Mammary epithelial cell (primary cell): ENCODE measurements at regions not wholly inside any gene's neighbourhood (a gene's known extent, or its start where the extent isn't known, plus 50 kb on each side); places are given as distances from the start of the nearest gene placed in this dataset.

Experiments used
- EZH2 ChIP-seq: IDR thresholded peaks from 2 replicates; pipeline ENCODE4 v1.6.1; 2012; ENCODE audit warnings: low read length, inconsistent platforms, borderline replicate concordance
- TF ChIP-seq, protein P1 (sequence below), 2 donors: IDR thresholded peaks in 1 of 2; conservative IDR thresholded peaks in 1 of 2; 2 replicates each; pipeline ENCODE4 v1.5.1; 2011 to 2012; ENCODE audit warnings: inconsistent platforms in 2 of 2, low read length in 2 of 2, mild to moderate bottlenecking in 2 of 2, control low read depth in 1 of 2, low read depth in 1 of 2; ENCODE audit not compliant: insufficient read depth in 1 of 2; ENCODE audit errors: extremely low read depth in 1 of 2

DNA sequence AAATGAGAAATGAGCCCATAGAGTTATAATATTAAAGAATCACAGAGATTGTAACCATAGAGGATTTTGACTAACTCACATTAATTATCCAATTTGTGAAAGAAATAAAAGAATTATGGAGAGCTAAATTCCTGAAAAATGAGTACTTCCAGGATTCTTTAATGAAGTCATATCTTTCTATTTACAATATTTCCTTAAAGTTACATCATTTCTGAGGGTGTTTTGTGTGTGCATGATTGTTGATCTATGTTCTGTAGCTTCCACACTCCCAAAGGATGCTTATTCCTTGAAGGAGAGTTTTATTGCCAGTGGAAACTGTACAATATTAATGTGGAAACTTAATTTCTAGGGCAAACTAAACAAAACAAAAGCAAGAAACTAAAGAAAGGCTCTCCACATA, 299.6 kb downstream of the MDFIC start:
- TF ChIP-seq, protein P1, sequence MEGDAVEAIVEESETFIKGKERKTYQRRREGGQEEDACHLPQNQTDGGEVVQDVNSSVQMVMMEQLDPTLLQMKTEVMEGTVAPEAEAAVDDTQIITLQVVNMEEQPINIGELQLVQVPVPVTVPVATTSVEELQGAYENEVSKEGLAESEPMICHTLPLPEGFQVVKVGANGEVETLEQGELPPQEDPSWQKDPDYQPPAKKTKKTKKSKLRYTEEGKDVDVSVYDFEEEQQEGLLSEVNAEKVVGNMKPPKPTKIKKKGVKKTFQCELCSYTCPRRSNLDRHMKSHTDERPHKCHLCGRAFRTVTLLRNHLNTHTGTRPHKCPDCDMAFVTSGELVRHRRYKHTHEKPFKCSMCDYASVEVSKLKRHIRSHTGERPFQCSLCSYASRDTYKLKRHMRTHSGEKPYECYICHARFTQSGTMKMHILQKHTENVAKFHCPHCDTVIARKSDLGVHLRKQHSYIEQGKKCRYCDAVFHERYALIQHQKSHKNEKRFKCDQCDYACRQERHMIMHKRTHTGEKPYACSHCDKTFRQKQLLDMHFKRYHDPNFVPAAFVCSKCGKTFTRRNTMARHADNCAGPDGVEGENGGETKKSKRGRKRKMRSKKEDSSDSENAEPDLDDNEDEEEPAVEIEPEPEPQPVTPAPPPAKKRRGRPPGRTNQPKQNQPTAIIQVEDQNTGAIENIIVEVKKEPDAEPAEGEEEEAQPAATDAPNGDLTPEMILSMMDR (conservative IDR thresholded peaks at IDR 0.05 in 1 of 2, IDR thresholded peaks at IDR 0.05 in 1 of 2; ENCODE audit: extremely low read depth in 1 of 2, insufficient read depth in 1 of 2, low read depth in 1 of 2, low read length in 2 of 2) = no peak
- no peak for TF ChIP-seq EZH2
